Spleen (tissue), 7 donors: ENCODE measurements at regions not wholly inside any gene's neighbourhood (a gene's known extent, or its start where the extent isn't known, plus 50 kb on each side); places are given as distances from the start of the nearest gene placed in this dataset.

Source experiments
- POLR2A ChIP-seq, 3 donors: fragments of 450-650 bp; IDR thresholded peaks; one replicate each; pipeline ENCODE4 v1.5.1; 2017; ENCODE audit warnings: antibody characterized with exemption in 3 of 3, mild to moderate bottlenecking in 1 of 3
- POLR2AphosphoS5 ChIP-seq, 3 donors: sonication (generic); formaldehyde crosslinking; IDR thresholded peaks; one replicate each; pipeline ENCODE4 v1.5.1; 2017; ENCODE audit warnings: antibody characterized with exemption in 3 of 3
- TF ChIP-seq, protein P1 (sequence below), 11 experiments: fragments of 200-600 bp in 7 of 11; fragments of 450-650 bp in 4 of 11; sonication (generic) in 4 of 11; IDR thresholded peaks in 8 of 11; conservative IDR thresholded peaks in 3 of 11; 1 replicate in 7 of 11; 2 replicates in 4 of 11; pipeline versions ENCODE4 v1.4.0 to v1.8.0; 2016 to 2021; ENCODE audit warnings: antibody characterized with exemption in 11 of 11, inconsistent platforms in 4 of 11, mild to moderate bottlenecking in 1 of 11
- donor health status: DM: no; HTN: no; CAD: no; lungs with moderate emphysema.
- donor health status: DM: no; HTN: no; CAD: no.
- donor health status: DM: no; HTN: no; CAD: no.

DNA sequence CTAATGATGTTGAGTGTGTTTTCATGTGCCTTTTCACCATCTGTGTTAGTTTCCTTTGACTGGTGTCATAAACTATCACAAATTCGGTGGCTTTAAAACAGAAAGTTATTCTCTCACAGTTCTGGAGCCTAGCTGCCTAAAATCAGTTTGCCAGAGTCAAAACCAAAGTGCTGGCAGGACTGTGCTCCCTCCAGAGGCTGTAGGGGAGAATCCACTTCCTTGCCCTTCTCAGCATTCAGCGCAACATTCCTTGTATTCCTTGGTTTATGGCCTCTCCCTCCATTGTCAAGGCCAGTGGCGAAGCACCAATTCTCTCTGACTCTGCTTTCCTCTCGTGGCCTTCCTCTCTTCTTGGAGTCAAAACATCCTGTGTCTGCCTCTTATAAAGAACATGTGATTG is 174.2 kb upstream of the PDE3A start:
- TF ChIP-seq, protein P1, sequence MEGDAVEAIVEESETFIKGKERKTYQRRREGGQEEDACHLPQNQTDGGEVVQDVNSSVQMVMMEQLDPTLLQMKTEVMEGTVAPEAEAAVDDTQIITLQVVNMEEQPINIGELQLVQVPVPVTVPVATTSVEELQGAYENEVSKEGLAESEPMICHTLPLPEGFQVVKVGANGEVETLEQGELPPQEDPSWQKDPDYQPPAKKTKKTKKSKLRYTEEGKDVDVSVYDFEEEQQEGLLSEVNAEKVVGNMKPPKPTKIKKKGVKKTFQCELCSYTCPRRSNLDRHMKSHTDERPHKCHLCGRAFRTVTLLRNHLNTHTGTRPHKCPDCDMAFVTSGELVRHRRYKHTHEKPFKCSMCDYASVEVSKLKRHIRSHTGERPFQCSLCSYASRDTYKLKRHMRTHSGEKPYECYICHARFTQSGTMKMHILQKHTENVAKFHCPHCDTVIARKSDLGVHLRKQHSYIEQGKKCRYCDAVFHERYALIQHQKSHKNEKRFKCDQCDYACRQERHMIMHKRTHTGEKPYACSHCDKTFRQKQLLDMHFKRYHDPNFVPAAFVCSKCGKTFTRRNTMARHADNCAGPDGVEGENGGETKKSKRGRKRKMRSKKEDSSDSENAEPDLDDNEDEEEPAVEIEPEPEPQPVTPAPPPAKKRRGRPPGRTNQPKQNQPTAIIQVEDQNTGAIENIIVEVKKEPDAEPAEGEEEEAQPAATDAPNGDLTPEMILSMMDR (IDR thresholded peaks at IDR 0.05 in 8 of 11, conservative IDR thresholded peaks at IDR 0.05 in 3 of 11): no peak
- TF ChIP-seq POLR2AphosphoS5 (IDR thresholded peaks at IDR 0.05): no peak
- TF ChIP-seq POLR2A (IDR thresholded peaks at IDR 0.05): no peak
